GM12878 (cell line): ENCODE measurements at regions not wholly inside any gene's neighbourhood (a gene's known extent, or its start where the extent isn't known, plus 50 kb on each side); places are given as distances from the start of the nearest gene placed in this dataset.

Experiments used
- ATAC-seq: fragments of 200-7000 bp; cut with Tn5 transposase; 3 replicates; pipeline ENCODE4 v1.9.1; 2020; ENCODE audit warnings: mild to moderate bottlenecking, moderate library complexity
- BruUV-seq: library from RNA; stranded (reverse); fragments of 400-500 nt; replicated peaks from 2 replicates; lab custom pipeline; 2021; lab: Mats Ljungman, UMichigan
- CTCF ChIA-PET: fragments of 300-600 bp; sonication (Branson Sonifier 250); formaldehyde crosslinking; extraction: SDS; loops from one replicate; lab custom pipeline; 2021; ENCODE audit warnings: inconsistent platforms; lab: Yijun Ruan, JAX
- POLR2A ChIA-PET: fragments of 350-600 bp; formaldehyde crosslinking; extraction: SDS; loops from one replicate; lab custom pipeline; 2021; ENCODE audit warnings: inconsistent platforms; lab: Charles Lee
- RAD21 ChIA-PET: fragments of 300-600 bp; sonication (Branson Sonifier 250); formaldehyde crosslinking; loops from one replicate; lab custom pipeline; 2023; ENCODE audit warnings: antibody characterized with exemption; ENCODE audit not compliant: unreplicated experiment; lab: Charles Lee
- SMC1A ChIA-PET: fragments of 300-600 bp; sonication (Branson Sonifier 250); formaldehyde crosslinking; loops from one replicate; lab custom pipeline; 2023; ENCODE audit not compliant: unreplicated experiment, uncharacterized antibody; lab: Charles Lee
- DNase-seq: peaks from one replicate; pipeline ENCODE4 v3.0.0-alpha.2; 2011; ENCODE audit warnings: low read depth, low spot score
- FAIRE-seq: peaks from 3 replicates; lab custom pipeline; 2011; peaks lifted over from hg19 to GRCh38; lab: Jason Lieb, UNC
- H2AFZ ChIP-seq: 2 replicates; pipeline ENCODE4 v1.6.0; 2011; ENCODE audit warnings: low read depth, low read length, control low read depth; ENCODE audit not compliant: control insufficient read depth
- H3K27ac ChIP-seq: 2 replicates; pipeline ENCODE4 v1.5.1; 2011; ENCODE audit warnings: control low read depth; ENCODE audit not compliant: control insufficient read depth, insufficient read depth
- H3K27me3 ChIP-seq, 2 experiments: replicated peaks in 1 of 2; 2 replicates each; pipeline versions ENCODE4 v1.6.0 to v1.6.1; 2011; ENCODE audit warnings: low read length in 1 of 2; ENCODE audit not compliant: control insufficient read depth in 2 of 2, insufficient read depth in 2 of 2
- H3K36me3 ChIP-seq, 2 experiments: 2 replicates each; pipeline ENCODE4 v1.5.1; 2011; ENCODE audit warnings: low read length in 1 of 2; ENCODE audit not compliant: control insufficient read depth in 2 of 2, insufficient read depth in 2 of 2
- H3K4me1 ChIP-seq: 2 replicates; pipeline ENCODE4 v1.6.1; 2011; ENCODE audit warnings: mild to moderate bottlenecking, low read length, moderate library complexity, mixed read lengths; ENCODE audit not compliant: control insufficient read depth, insufficient read depth
- H3K4me2 ChIP-seq: 2 replicates; pipeline ENCODE4 v1.6.0; 2011; ENCODE audit warnings: control low read depth; ENCODE audit not compliant: control insufficient read depth, insufficient read depth
- H3K4me3 ChIP-seq: fragments of 200-600 bp; sonication (generic); 2 replicates; pipeline ENCODE4 v1.5.1; 2016
- H3K79me2 ChIP-seq: 2 replicates; pipeline ENCODE4 v1.6.0; 2011; ENCODE audit warnings: low read length; ENCODE audit not compliant: control insufficient read depth, insufficient read depth
- H3K9ac ChIP-seq: 2 replicates; pipeline ENCODE4 v1.8.0; 2011; ENCODE audit warnings: low read length, control low read depth, mixed read lengths; ENCODE audit not compliant: control insufficient read depth, insufficient read depth
- H3K9me3 ChIP-seq: replicated peaks from 3 replicates; pipeline ENCODE4 v1.5.1; 2011; ENCODE audit warnings: mild to moderate bottlenecking, low read length; ENCODE audit not compliant: control insufficient read depth, insufficient read depth
- H4K20me1 ChIP-seq: 2 replicates; pipeline ENCODE4 v1.6.0; 2011; ENCODE audit not compliant: control insufficient read depth, insufficient read depth
- CBX3 ChIP-seq: fragments of 200-600 bp; sonication (generic); IDR thresholded peaks from 2 replicates; pipeline ENCODE4 v1.6.1; 2016; ENCODE audit warnings: low read depth, borderline replicate concordance
- CBX5 ChIP-seq: sonication (generic); IDR thresholded peaks from 2 replicates; pipeline ENCODE4 v1.6.1; 2016; ENCODE audit warnings: low read depth, moderate library complexity, mild to moderate bottlenecking, inconsistent platforms
- CREM ChIP-seq: IDR thresholded peaks from 2 replicates; pipeline ENCODE4 v1.6.1; 2014; ENCODE audit warnings: antibody characterized with exemption, low read depth
- CTCF ChIP-seq, 3 experiments: IDR thresholded peaks in 2 of 3; conservative IDR thresholded peaks in 1 of 3; 2 replicates each; pipeline ENCODE4 v1.5.1; 2011; ENCODE audit warnings: low read depth in 3 of 3, low read length in 3 of 3, mild to moderate bottlenecking in 3 of 3, control low read depth in 2 of 3, moderate library complexity in 2 of 3, inconsistent platforms in 1 of 3, mixed read lengths in 1 of 3; ENCODE audit not compliant: control insufficient read depth in 2 of 3, insufficient read depth in 1 of 3; ENCODE audit errors: extremely low read depth in 1 of 3
- IRF3 ChIP-seq: fragments of 450-650 bp; IDR thresholded peaks from 2 replicates; pipeline ENCODE4 v1.6.1; 2014; ENCODE audit warnings: mild to moderate bottlenecking
- MTA3 ChIP-seq: IDR thresholded peaks from 2 replicates; pipeline ENCODE4 v1.6.1; 2012; ENCODE audit warnings: low read length, inconsistent platforms, borderline replicate concordance
- NR2C1 ChIP-seq: fragments of 450-650 bp; IDR thresholded peaks from 2 replicates; pipeline ENCODE4 v1.6.1; 2017; ENCODE audit warnings: antibody characterized with exemption, mild to moderate bottlenecking, moderate library complexity
- PAX5 ChIP-seq: IDR thresholded peaks from 2 replicates; pipeline ENCODE4 v1.6.1; 2011; ENCODE audit warnings: low read depth, low read length, borderline replicate concordance
- PAX8 ChIP-seq: fragments of 450-650 bp; IDR thresholded peaks from 2 replicates; pipeline ENCODE4 v1.6.1; 2017; ENCODE audit warnings: mild to moderate bottlenecking, moderate library complexity
- RAD21 ChIP-seq: IDR thresholded peaks from 2 replicates; pipeline ENCODE4 v1.6.1; 2011; ENCODE audit warnings: mild to moderate bottlenecking, low read depth, low read length, moderate library complexity; ENCODE audit not compliant: insufficient read depth
- RCOR1 ChIP-seq: conservative IDR thresholded peaks from 2 replicates; pipeline ENCODE4 v1.6.1; 2012; ENCODE audit warnings: low read depth, low read length, improper control_type of control experiment
- WRNIP1 ChIP-seq: IDR thresholded peaks from 2 replicates; pipeline ENCODE4 v1.6.1; 2011; ENCODE audit warnings: low read depth, low read length, improper control_type of control experiment, borderline replicate concordance
- WGBS: methylation state at CpG from one replicate; pipeline ENCODE4 v1.1.6; 2016; ENCODE audit warnings: low lambda C conversion rate; ENCODE audit not compliant: insufficient replicate concordance, insufficient coverage; ENCODE audit errors: missing lambda C conversion rate; 5-methylcytosine and 5-hydroxymethylcytosine counted together
- in situ Hi-C: fragments of 300-500 bp; cut with MboI; formaldehyde crosslinking; loops from 9 replicates; pipeline ENCODE4 v1.14.3; 2018; ENCODE audit warnings: mixed read lengths
- intact Hi-C: fragments of 100-400 bp; cut with micrococcal nuclease; formaldehyde crosslinking; loops from one replicate; pipeline ENCODE4 v1.14.2; 2022; ENCODE audit not compliant: unreplicated experiment
- TF ChIP-seq, protein P1 (sequence below): IDR thresholded peaks from 2 replicates; pipeline ENCODE4 v1.6.1; 2011; ENCODE audit warnings: borderline replicate concordance, low read depth, mild to moderate bottlenecking, moderate library complexity, low read length; ENCODE audit not compliant: insufficient read depth, poor library complexity, severe bottlenecking

- TF ChIP-seq CBX5 (no peak), MTA3 (no peak), PAX5 (no peak), NR2C1 (no peak), WRNIP1 (no peak), CBX3 (no peak), PAX8 (no peak), RCOR1 (no peak), IRF3 (no peak), CREM (no peak), CTCF (IDR thresholded peaks at IDR 0.05 in 2 of 3, conservative IDR thresholded peaks at IDR 0.05 in 1 of 3; ENCODE audit: control insufficient read depth in 2 of 3, extremely low read depth in 1 of 3, insufficient read depth in 1 of 3, low read depth in 3 of 3, low read length in 3 of 3) (no peak), RAD21 (no peak)
- TF ChIP-seq, protein P1, sequence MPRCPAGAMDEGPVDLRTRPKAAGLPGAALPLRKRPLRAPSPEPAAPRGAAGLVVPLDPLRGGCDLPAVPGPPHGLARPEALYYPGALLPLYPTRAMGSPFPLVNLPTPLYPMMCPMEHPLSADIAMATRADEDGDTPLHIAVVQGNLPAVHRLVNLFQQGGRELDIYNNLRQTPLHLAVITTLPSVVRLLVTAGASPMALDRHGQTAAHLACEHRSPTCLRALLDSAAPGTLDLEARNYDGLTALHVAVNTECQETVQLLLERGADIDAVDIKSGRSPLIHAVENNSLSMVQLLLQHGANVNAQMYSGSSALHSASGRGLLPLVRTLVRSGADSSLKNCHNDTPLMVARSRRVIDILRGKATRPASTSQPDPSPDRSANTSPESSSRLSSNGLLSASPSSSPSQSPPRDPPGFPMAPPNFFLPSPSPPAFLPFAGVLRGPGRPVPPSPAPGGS, result no peak
- H3K4me2 ChIP-seq, result peak overlapping the region; percentile 30; the same call in 1 of the 2 replicates
- ChIA-PET RAD21 (no interaction called here), SMC1A (no interaction called here), CTCF (no interaction called here), POLR2A (no interaction called here)
- no peaks in the 10 kb centered on the region for H4K20me1 ChIP-seq
- WGBS, result 24% methylated on average over 6 of the region's 6 CpGs
- ATAC-seq (no peak), FAIRE-seq (no peak), DNase-seq (no peak)
- no peaks in the 10 kb centered on the region for H3K79me2 ChIP-seq
- no peak overlapping the region for H3K27ac ChIP-seq
- in situ Hi-C loops (no loop called here), intact Hi-C loops (no loop called here)
- H3K36me3 ChIP-seq, result no peaks in the 10 kb centered on the region
- H2AFZ ChIP-seq, result no peak overlapping the region
- peaks cover 0 to 8% of the 10 kb centered on the region in 2 experiments; a peak in 2 of 4 replicates for H3K27me3 ChIP-seq
- H3K9me3 ChIP-seq, result no peaks in the 10 kb centered on the region; the same call in 2 of the 3 replicates
- H3K9ac ChIP-seq, result no peak overlapping the region
- no TSS peak for BruUV-seq
- H3K4me1 ChIP-seq, result peaks cover 3% of the 10 kb centered on the region
- no peak overlapping the region for H3K4me3 ChIP-seq
Observed at GRCh38 chr6:28791002-28791383, 132.8 kb downstream of the TRIM27 start.
